ENCODE measurements at regions not wholly inside any gene's neighbourhood (a gene's known extent, or its start where the extent isn't known, plus 50 kb on each side); places are given as distances from the start of the nearest gene placed in this dataset.

DNA sequence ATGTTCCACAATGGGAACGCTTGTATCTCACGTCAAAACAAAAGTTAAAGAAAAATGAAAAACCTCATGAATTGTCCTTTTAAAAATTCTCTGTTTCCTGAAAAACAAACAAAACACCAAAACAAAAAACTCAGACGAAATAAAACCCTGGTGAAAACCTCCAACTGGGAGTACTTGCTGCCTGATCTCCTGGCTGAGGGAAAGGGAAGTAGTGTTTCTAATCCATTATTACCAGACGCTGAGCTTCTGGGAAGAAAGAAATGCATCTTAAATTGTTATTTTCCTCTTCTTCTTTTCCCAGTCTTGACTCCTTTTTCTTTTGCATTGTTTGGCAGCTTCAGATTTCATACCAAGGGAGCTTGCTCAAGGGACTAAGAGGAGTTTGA is 243.2 kb upstream of the RGMA start:
- intact Hi-C loops (cut with micrococcal nuclease): loop anchor here (10.0 kb wide), 1 partner anchor 247 kb away; the partner anchor contains the start of gene RGMA
- H3K9me3 Mint-ChIP-seq: no peaks in the 10 kb centered on the region
- peaks cover 21% of the 10 kb centered on the region for H3K27me3 Mint-ChIP-seq
- no peaks in the 10 kb centered on the region for H3K36me3 Mint-ChIP-seq
- no peaks in the 10 kb centered on the region for H3K4me1 Mint-ChIP-seq (ENCODE audit: low read depth)
- H3K4me3 Mint-ChIP-seq: no peak overlapping the region
- DNase-seq: no peak
- no peak overlapping the region for H3K27ac Mint-ChIP-seq
- CTCF ChIA-PET: no interaction called here
- POLR2A ChIA-PET: no interaction called here

DNA sequence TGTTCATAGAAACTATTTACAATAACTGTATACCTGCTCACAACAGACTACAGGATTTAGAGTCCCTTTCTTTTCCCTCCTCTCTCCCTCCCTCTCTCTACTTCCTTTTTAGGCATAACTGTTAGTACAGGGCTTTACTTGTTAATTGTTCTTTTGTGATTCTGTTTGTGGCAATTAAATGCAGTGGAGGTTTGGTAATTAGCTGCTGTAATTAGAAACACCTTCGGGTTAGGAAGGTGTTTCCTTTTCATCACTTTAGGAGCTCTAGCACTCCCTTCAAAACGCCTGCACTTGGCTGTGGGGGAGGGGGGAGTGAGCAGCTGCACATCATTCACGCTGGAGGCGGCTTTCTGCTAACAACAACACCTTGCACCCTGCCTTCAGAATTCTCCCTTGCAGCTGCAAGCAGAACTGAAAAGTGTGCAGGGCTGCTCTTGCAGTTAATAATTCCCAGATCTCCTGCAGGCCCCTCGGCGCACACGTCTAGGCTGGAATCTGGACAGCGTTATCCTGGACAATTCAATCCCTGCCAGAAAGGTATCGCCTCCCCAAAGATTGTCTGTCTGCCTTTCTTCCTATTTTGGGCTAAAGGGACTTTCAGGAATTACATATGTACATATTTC is 242.6 kb upstream of the RGMA start:
- H3K27ac Mint-ChIP-seq: no peak overlapping the region
- H3K27me3 Mint-ChIP-seq: peaks cover 21% of the 10 kb centered on the region
- no peaks in the 10 kb centered on the region for H3K9me3 Mint-ChIP-seq
- no peaks in the 10 kb centered on the region for H3K4me1 Mint-ChIP-seq (ENCODE audit: low read depth)
- ChIA-PET POLR2A (interaction anchor here (0.7 kb wide), 1 partner anchor 627 kb away, joined by 4 read pairs; no protein-coding TSS in a partner anchor), CTCF (no interaction called here)
- H3K36me3 Mint-ChIP-seq: no peaks in the 10 kb centered on the region
- intact Hi-C loops (cut with micrococcal nuclease): loop anchor here (10.0 kb wide), 1 partner anchor 247 kb away; the partner anchor contains the start of gene RGMA
- H3K4me3 Mint-ChIP-seq: no peak overlapping the region
- DNase-seq: no peak

DNA sequence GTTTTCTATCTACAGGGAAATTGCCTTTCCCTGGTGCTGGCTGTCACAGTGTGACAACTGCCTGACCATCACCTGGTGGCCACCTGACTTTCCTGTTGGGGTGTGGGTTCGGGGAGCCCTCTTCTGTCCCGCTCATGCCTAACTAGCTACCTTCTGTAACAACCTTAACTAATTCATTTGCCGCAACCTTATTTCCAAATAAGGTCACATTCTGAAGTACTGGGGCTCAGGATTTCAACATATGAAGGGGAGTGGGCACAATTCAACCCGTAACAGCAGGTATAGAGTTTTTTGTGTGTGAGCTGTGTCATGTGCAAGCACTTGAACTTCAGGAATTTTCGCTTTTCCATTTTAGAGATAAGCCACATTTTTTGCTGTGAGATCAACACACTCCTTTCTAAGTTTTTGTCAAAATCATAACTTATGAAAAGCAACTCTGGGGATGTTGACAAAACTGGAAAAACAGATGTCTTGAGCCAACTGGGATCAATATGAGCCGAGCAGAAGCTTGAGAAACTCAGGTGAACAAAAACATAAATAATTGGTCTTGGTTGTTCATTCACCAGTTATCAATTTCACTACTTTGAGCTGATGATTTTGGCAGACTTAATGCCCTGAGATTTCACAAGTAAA is 242.0 kb upstream of the RGMA start:
- no peak for DNase-seq
- Mint-ChIP-seq H3K4me1 (ENCODE audit: low read depth) (no peaks in the 10 kb centered on the region), H3K9me3 (no peaks in the 10 kb centered on the region), H3K27ac (no peak overlapping the region), H3K27me3 (peaks cover 21% of the 10 kb centered on the region), H3K4me3 (no peak overlapping the region), H3K36me3 (no peaks in the 10 kb centered on the region)
- CTCF ChIA-PET: interaction anchor here (0.6 kb wide), 1 partner anchor 800 kb away, joined by 3 read pairs; no protein-coding TSS in a partner anchor
- intact Hi-C loops (cut with micrococcal nuclease): loop anchor here (10.0 kb wide), 1 partner anchor 246 kb away; the partner anchor contains the start of gene RGMA
- POLR2A ChIA-PET: interaction anchor here (0.7 kb wide), 1 partner anchor 627 kb away, joined by 4 read pairs; no protein-coding TSS in a partner anchor

DNA sequence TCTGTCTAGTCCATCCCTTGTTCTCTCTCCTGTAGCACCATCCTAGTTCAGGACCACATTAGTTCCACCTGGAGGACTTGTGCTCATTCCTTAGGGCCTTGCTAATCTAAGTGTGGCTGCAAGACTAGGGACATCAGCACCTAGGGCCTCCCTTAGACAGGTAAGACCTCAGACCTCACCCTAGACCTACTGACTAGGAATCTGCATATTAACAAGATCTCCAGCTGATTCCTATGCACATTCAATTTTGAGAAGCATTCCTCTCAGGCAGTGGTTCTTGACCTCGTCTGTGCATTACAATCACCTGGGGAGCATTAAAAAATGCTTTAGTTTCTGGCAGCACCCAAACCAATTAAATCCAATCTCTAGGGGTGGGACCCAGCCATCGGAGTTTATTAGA is 238.4 kb upstream of the RGMA start:
- Mint-ChIP-seq H3K9me3 (no peaks in the 10 kb centered on the region), H3K4me1 (ENCODE audit: low read depth) (no peaks in the 10 kb centered on the region), H3K4me3 (no peak overlapping the region), H3K27ac (no peak overlapping the region), H3K27me3 (peaks cover 12% of the 10 kb centered on the region), H3K36me3 (no peaks in the 10 kb centered on the region)
- POLR2A ChIA-PET: no interaction called here
- CTCF ChIA-PET: no interaction called here
- intact Hi-C loops (cut with micrococcal nuclease): no loop called here
- no peak for DNase-seq

- no peaks in the 10 kb centered on the region for H3K36me3 Mint-ChIP-seq
- CTCF ChIA-PET: no interaction called here
- POLR2A ChIA-PET: no interaction called here
- no peak overlapping the region for H3K27ac Mint-ChIP-seq
- intact Hi-C loops (cut with micrococcal nuclease): no loop called here
- no peaks in the 10 kb centered on the region for H3K9me3 Mint-ChIP-seq
- DNase-seq: no peak
- H3K4me3 Mint-ChIP-seq: no peak overlapping the region
- no peaks in the 10 kb centered on the region for H3K4me1 Mint-ChIP-seq (ENCODE audit: low read depth)
- peaks cover 1% of the 10 kb centered on the region for H3K27me3 Mint-ChIP-seq
These were observed 235.4 kb upstream of the RGMA start for GRCh38 chr15:93324186-93324975.

- Mint-ChIP-seq H3K4me1 (ENCODE audit: low read depth) (no peaks in the 10 kb centered on the region), H3K27ac (no peak overlapping the region), H3K9me3 (no peaks in the 10 kb centered on the region), H3K4me3 (no peak overlapping the region), H3K36me3 (no peaks in the 10 kb centered on the region), H3K27me3 (peaks cover 1% of the 10 kb centered on the region)
- ChIA-PET POLR2A (no interaction called here), CTCF (no interaction called here)
- intact Hi-C loops (cut with micrococcal nuclease): no loop called here
- DNase-seq: no peak
These were observed 232.9 kb upstream of the RGMA start for GRCh38 chr15:93321881-93322282.

DNA sequence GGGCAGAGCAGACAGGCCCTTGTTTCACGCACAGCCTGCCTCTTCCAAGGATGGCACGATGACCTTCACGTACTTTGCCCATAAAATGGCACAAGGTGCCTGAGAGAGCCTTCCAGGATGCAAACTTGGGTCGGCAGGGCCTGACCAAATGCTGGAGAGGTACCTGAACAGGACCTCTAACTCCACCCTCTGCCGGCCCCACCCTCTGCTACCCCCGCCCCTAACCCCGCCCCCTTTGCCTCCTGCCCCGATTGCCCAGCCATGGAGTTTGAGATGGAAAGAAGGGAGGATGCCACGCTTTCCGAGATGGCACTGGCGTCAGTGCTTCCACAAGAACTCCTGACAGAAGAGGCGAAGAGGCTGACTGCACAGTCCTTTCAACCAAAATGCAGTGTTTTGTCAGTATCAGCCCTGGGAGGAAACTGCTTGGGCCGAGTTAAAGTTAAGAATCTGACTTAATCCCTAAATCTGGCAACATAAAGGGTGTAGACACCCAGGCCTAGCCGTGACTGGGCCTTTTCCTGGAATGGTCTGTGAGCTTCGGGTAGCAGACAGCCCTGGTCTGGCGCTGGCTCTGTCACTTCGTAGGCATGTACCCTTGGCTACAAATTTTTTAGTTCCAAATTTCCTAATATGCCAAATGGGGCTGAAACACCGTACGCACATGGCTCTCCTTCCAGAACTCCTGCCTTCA is 230.3 kb upstream of the RGMA start:
- CTCF ChIA-PET: no interaction called here

DNA sequence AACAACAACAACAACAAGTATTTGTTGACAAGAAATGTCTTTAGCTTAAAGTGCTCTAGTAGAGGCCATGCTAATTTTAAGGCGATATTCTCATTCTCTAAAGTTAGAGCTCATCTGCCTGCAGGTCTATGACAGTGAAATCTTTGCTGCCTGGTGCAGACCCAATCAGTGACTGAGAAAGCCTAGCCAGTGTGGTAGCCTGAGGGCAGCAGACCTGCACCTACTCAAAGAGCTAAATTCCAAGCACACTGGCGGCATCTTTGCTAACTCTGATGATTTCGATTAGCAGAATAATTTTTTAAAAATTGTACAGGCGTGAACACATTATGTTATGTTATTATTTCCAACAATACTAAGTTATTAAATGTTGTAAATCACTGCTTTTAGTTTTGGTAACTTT is 228.8 kb upstream of the RGMA start:
- H3K4me3 Mint-ChIP-seq: no peak overlapping the region
- no peak for DNase-seq
- peaks cover 5% of the 10 kb centered on the region for H3K27me3 Mint-ChIP-seq
- ChIA-PET POLR2A (no interaction called here), CTCF (interaction anchor here (0.5 to 1.3 kb wide), 2 partner anchors 10 to 230 kb away, joined by 3 to 5 read pairs; no protein-coding TSS in a partner anchor)
- intact Hi-C loops (cut with micrococcal nuclease): no loop called here
- H3K27ac Mint-ChIP-seq: no peak overlapping the region
- no peaks in the 10 kb centered on the region for H3K36me3 Mint-ChIP-seq
- no peaks in the 10 kb centered on the region for H3K4me1 Mint-ChIP-seq (ENCODE audit: low read depth)
- no peaks in the 10 kb centered on the region for H3K9me3 Mint-ChIP-seq

More for the DNA sequence above, 230.3 kb upstream of the RGMA start:
- intact Hi-C loops (cut with micrococcal nuclease): no loop called here
- Mint-ChIP-seq H3K4me1 (ENCODE audit: low read depth) (no peaks in the 10 kb centered on the region), H3K27ac (no peak overlapping the region), H3K27me3 (peaks cover 1% of the 10 kb centered on the region), H3K9me3 (no peaks in the 10 kb centered on the region), H3K4me3 (no peak overlapping the region), H3K36me3 (no peaks in the 10 kb centered on the region)
- POLR2A ChIA-PET: no interaction called here
- no peak for DNase-seq

DNA sequence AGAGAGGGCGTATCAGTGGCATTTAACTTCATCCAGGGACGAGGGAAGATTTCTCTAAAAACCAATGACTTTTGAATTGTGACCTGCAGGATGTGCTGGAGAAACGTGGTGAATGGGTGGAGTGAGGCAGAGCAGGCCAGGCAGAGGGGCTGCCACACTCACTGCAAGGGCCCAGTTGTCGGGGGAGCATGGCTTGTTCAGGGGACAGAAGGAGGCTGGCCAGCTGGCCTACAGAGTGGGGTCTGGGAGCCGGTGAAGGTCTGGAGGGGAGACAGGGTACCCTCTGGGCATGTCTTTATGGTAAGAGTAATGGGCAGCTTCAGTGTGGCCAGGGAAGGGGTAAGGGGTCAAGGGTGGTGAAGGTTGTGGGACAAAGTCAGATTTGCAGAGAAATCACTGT is 225.2 kb upstream of the RGMA start:
- DNase-seq: no peak
- Mint-ChIP-seq H3K9me3 (no peaks in the 10 kb centered on the region), H3K4me3 (no peak overlapping the region), H3K36me3 (no peaks in the 10 kb centered on the region), H3K27me3 (peaks cover 5% of the 10 kb centered on the region), H3K4me1 (ENCODE audit: low read depth) (no peaks in the 10 kb centered on the region), H3K27ac (no peak overlapping the region)
- intact Hi-C loops (cut with micrococcal nuclease): no loop called here
- POLR2A ChIA-PET: interaction anchor here (0.6 kb wide), 1 partner anchor 935 kb away, joined by 3 read pairs; no protein-coding TSS in a partner anchor
- CTCF ChIA-PET: no interaction called here

DNA sequence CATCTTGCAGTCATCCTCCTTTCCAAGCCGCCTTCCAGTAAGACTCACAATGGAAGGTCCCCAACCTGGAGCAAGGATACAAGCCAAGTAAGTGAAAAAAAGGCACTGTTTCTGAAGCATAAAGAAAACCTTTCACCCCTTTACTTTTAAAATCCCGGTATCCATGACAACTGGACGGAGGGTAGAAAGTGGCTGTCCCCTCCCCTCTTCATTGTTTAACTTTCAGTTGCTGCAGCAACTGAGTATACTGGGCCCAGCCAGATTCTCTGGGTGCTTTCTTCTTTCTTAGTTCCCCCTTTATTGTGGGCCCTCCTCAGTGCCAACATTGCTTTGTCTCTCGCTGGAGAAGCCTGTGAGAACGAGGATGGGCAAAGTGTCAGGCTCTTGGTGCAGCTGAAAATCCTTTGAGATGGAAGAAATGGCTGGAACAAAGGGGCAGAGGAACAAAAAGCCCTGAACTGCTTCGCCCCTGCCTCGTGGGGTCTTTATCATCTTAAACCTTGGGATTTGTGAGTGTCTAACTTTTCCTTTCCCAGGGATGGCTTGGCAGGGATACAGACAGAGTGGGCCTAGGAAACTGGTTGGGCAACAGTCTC is 224.0 kb upstream of the RGMA start:
- no peak for DNase-seq
- Mint-ChIP-seq H3K36me3 (no peaks in the 10 kb centered on the region), H3K9me3 (no peaks in the 10 kb centered on the region), H3K27ac (no peak overlapping the region), H3K4me3 (no peak overlapping the region), H3K27me3 (peaks cover 3% of the 10 kb centered on the region), H3K4me1 (ENCODE audit: low read depth) (no peaks in the 10 kb centered on the region)
- ChIA-PET POLR2A (no interaction called here), CTCF (no interaction called here)
- intact Hi-C loops (cut with micrococcal nuclease): no loop called here

- H3K27me3 Mint-ChIP-seq: peaks cover 3% of the 10 kb centered on the region
- no peak overlapping the region for H3K4me3 Mint-ChIP-seq
- no peak for DNase-seq
- H3K27ac Mint-ChIP-seq: no peak overlapping the region
- H3K36me3 Mint-ChIP-seq: no peaks in the 10 kb centered on the region
- ChIA-PET CTCF (interaction anchor here (0.6 kb wide), 1 partner anchor 808 kb away, joined by 3 read pairs; no protein-coding TSS in a partner anchor), POLR2A (no interaction called here)
- intact Hi-C loops (cut with micrococcal nuclease): no loop called here
- no peaks in the 10 kb centered on the region for H3K9me3 Mint-ChIP-seq
- no peaks in the 10 kb centered on the region for H3K4me1 Mint-ChIP-seq (ENCODE audit: low read depth)
These were observed 222.6 kb upstream of the RGMA start for GRCh38 chr15:93311620-93312019.
